Gastrocnemius medialis (tissue), 4 donors: ENCODE measurements at regions not wholly inside any gene's neighbourhood (a gene's known extent, or its start where the extent isn't known, plus 50 kb on each side); places are given as distances from the start of the nearest gene placed in this dataset.

ENCODE experiments used
- POLR2A ChIP-seq, 2 donors: fragments of 450-650 bp; IDR thresholded peaks; one replicate each; pipeline ENCODE4 v1.6.1; 2017; ENCODE audit warnings: antibody characterized with exemption in 2 of 2, mild to moderate bottlenecking in 2 of 2, moderate library complexity in 2 of 2
- TF ChIP-seq, protein P1 (sequence below), 5 experiments: fragments of 450-650 bp in 3 of 5; fragments of 200-600 bp in 2 of 5; sonication (generic) in 2 of 5; IDR thresholded peaks in 4 of 5; conservative IDR thresholded peaks in 1 of 5; 1 replicate in 4 of 5; 2 replicates in 1 of 5; pipeline ENCODE4 v1.5.1; 2016 to 2019; ENCODE audit warnings: antibody characterized with exemption in 5 of 5, mild to moderate bottlenecking in 3 of 5, moderate library complexity in 3 of 5

DNA sequence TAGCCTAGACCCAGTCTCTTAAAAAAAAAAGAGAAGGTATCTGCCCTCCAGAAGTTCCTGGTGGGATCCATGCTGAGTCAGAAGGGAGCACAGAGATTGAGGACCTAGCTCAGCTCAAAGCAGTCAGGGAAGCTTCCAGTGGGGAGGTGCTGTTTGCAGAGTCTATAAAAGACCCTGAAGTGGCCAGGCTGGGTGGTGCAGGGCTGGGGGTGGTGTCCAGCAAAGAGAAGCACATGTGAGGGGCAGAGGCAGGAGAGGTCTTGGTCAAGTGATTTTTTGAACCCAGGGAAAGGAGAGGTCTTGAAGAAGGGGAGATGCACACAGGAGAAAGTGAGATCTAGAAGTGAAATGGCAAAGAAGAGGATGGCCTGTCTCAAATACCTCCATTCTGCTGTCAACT lies 130.4 kb upstream of the PODXL start:
- TF ChIP-seq, protein P1, sequence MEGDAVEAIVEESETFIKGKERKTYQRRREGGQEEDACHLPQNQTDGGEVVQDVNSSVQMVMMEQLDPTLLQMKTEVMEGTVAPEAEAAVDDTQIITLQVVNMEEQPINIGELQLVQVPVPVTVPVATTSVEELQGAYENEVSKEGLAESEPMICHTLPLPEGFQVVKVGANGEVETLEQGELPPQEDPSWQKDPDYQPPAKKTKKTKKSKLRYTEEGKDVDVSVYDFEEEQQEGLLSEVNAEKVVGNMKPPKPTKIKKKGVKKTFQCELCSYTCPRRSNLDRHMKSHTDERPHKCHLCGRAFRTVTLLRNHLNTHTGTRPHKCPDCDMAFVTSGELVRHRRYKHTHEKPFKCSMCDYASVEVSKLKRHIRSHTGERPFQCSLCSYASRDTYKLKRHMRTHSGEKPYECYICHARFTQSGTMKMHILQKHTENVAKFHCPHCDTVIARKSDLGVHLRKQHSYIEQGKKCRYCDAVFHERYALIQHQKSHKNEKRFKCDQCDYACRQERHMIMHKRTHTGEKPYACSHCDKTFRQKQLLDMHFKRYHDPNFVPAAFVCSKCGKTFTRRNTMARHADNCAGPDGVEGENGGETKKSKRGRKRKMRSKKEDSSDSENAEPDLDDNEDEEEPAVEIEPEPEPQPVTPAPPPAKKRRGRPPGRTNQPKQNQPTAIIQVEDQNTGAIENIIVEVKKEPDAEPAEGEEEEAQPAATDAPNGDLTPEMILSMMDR (IDR thresholded peaks at IDR 0.05 in 4 of 5, conservative IDR thresholded peaks at IDR 0.05 in 1 of 5), result no peak
- no peak for TF ChIP-seq POLR2A (IDR thresholded peaks at IDR 0.05)
